Stimulated activated CD4-positive, alpha-beta T cell treated with anti-CD3 and anti-CD28 coated beads, Interleukin-12 subunit alpha, Interleukin-12 subunit beta, amount 100 ng/mL, for 4 hours (primary cell): ENCODE measurements at regions not wholly inside any gene's neighbourhood (a gene's known extent, or its start where the extent isn't known, plus 50 kb on each side); places are given as distances from the start of the nearest gene placed in this dataset.

Experiments
- DNase-seq: peaks from one replicate; pipeline ENCODE4 v3.0.0-alpha.2; 2020

DNA sequence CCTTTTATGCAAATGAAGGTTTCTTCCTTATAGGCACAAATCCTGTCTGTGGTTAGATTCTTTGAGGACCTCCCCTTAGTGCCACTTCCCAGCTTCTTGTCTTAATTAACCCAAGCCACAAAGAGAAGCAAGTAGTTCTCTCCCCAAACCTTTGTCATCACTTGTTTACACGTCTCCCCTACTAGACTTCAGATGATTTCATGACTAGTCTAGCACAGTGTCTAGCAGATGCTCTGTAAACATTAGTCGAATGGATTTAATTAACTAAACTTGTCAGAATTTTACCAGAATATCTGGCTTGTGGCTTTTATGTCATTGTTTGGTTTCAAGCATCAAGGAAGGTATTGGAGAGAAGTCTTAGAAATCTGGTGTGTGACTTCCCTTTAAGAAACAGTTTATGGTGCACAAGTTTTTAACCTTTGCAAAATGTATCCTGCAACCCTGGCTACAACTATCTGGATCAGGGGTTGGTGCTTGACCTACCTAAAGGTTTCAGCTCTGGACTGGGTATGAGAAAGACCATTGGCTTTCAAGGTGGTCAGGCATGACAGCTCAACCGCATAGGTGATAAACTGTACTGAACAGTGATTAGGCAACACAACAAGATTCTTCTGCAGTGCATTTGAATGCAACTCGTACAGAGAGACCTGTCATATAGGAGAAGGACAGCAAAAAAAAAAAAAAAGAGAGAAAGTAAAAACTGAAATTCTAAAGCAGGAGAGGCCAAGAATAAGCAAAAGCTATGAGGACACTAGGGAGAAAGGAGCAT is 93.2 kb upstream of the CCDC150 start:
- DNase-seq: no peak

DNA sequence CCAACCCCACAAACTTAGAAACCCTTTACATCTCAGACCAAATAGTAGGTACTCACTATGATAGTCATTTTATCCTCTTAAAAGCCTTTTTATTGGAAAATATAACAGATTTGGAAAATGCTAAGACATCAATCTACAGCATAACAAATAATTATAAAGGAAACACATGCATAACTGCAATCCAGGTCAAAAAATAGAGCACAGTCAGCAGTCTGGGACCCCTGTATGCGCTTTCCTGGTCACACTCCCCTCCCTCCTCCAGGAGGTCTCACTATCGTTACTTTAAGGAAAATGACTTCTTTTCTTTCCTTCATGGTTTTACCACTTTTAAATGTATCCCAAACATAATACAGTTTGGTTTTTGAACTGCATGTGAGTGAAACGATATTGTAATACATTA is 90.5 kb upstream of the CCDC150 start:
- DNase-seq: no peak

DNA sequence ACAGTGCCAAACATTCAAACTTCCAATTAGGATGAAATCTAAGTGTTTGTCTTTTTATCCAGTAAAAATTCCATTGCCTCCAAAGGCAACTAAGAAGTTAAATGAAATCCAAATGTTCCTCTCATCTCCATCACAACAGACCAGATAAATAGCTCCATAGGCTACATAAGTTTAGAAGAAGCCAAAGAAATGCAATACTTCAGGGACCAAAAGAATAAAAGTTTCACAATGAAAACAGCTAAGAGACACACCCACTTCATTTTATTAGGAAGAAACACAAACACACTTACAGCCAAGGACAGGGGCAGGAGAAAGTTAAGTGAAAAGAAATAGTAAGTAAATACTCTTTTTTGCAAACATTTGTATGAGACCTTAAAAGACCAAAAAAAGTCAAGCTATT is 88.5 kb upstream of the CCDC150 start:
- no peak for DNase-seq

- DNase-seq: no peak
Measured at GRCh38 chr2:196555161-196555560, 84.4 kb upstream of the CCDC150 start.

DNA sequence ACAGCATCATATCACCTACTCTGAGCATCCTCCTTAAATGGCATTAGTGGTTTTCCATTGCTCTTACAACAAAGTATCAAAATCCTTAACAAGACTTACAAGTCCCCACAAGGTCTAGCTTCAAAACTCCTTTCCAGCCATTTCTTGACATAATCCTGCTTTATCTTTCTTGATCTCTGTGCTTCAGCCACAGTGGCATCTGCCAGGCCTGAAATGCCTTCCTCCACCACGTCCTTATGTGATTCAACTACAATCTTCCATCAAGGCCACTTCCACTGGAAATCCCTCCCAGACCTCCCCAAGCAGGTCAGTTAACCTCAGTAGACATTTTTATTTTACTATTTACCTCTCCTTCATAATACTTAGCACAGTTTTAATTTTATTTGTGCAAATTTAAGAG is 83.8 kb upstream of the CCDC150 start:
- no peak for DNase-seq

- no peak for DNase-seq
Measured at GRCh38 chr2:196558497-196558896, 81.0 kb upstream of the CCDC150 start.

DNA sequence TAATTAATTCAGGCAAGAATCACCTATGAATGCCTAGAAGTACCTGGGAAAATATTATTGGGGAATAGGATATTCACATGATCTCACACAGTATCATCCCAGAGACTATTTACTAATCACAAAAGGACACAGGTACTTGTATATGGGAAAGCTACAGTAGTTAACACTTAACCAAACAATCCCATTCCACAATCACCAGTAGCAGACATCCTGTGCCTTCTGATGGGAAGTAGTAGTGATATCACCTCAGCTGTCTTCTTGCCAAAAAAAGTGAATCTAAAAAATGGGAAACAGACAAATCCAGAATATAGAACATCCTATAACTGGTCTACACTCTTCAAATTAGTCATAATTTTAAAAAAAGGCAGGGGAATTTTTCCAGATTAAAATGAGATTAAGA is 75.6 kb upstream of the CCDC150 start:
- no peak for DNase-seq

DNA sequence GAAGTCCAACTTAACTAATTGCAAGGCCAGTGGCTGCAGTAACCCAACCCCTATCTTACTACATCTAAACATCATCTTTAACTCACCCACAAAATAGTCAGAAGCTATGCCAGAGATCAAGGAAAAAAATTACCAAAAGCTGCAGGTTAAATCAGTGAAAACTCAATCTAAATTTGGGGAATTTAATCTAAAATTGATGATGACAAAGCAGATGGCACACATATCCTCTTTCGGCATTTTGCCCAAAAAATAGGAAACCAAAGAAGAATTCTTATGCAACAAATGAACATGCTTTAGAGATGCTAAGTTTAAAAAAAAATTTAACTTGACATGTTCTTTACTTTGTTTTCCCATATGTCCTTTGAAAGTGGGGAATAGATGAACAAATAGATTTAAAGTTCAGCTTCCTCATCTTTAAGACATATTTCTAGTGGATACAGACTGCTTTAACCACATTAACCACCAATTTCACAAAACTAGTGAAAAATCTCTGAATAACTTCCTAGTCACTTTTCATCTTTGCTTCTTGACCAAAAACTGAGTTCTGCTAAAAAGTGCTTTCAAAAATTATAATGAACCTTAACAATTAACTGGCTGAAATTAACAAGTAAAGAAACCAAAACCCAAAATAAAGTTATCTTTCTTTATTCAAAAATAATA is 74.3 kb upstream of the CCDC150 start:
- DNase-seq: no peak

- no peak for DNase-seq
Measured at GRCh38 chr2:196565982-196566381, 73.5 kb upstream of the CCDC150 start.

DNA sequence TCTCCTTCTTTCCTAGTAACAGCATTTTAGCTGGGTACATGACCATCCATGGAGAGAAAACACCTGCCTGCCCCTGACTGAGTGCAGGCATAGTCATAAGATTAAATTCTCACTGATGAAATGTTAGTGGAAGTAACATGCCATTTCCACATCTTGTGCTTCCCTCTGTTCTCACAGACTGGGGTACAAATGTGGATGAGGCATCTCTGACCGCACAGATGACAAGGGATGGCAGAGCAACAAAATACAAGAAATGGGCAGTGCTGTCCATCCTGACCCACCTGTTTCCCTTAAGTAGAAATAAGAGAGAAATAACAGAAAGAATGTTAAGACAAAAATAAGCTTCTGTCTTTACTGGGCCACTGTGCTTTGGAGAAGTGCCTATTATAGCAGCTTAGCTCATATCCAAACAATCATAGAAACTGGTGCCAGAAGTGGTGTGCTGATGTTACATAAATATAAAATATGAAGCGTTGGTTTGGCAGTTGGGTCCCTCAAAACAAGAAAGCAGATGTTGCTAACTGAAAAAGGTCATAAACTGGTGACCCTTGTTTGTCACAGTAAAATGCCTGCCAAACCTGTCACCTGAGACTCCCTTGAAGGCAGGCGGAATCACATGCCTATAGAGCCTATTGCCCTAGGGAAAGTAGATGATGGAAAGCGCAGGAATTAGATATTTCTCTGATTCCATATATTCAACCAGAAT is 72.4 kb upstream of the CCDC150 start:
- DNase-seq: no peak

DNA sequence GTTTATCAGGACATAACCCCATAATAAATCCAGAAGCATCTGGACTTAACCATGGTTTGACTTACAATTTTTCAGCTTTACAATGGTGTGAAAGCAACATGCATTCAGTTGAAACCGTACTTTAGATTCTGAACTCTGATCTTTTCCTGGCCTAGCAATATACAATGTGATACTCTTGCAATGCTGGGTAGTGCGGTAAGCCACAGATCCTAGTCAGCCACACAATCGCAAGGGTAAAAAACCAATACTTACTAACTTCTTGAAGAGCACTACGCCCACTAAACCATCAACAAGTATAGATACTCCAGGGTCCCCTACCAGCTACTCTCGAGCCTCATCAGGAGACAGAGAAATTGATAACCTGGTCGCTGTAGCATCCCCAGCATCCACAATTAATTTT is 71.0 kb upstream of the CCDC150 start:
- no peak for DNase-seq

GRCh38 chr2:196584903-196585302 is 54.6 kb upstream of the CCDC150 start:
- DNase-seq: no peak

DNA sequence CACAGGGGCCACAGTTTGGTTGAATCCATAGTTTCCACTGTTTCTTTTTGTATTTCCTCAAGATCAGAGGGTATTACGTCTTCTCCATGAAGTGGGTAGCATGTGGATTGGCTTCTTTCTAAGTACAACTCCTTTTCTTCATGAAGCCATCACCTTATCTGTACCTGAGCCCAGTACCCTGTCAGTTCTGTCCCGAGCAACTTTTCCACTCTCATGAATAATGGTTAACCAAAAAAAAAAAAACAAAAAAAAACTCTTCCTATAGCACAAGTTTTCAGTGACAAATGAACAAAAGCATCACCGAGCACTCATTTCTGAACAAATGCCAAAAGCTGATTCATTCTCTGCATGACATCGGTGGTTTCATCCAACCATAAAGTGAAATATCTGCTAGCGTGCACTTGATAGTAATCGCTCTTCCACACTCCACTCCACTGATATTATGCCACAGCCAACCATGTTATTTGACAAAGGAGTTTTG is 53.0 kb upstream of the CCDC150 start:
- no peak for DNase-seq

DNA sequence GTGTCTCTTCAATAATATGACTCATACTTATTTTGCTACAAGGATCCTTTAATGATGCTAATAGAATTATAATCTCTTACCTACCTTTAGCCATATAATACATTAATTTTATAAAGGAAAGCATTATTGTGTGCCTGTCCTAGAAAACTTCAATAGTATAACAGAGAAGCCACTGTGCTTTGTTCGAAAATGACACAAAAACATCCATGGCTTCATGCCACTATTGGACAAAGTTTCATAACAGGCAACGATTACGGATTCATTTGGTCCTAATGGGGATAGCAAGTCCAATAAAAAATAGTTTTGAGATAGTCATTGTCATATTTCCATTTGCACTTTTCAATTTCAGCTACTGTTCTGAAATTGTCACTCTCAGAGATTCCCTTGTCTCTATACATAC is 52.5 kb upstream of the CCDC150 start:
- no peak for DNase-seq

DNA sequence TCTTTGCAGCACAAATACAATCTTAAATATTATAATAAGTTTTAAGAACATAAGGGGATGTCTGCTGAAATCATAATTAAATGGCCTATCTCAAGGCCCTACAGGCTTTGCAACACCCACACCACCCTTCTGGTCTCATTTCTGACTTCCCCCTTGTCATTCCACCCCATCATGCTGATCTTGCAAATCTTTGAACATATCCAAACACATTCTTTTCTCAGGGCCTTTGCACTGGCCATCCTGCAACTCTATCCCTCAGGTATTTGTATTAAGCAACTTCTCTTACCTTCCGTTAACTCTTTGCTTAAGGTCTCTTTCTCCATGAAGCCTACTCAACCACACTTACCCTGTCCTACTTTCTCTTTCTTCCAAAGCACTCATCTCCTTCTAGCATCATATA is 51.8 kb upstream of the CCDC150 start:
- DNase-seq: no peak

DNA sequence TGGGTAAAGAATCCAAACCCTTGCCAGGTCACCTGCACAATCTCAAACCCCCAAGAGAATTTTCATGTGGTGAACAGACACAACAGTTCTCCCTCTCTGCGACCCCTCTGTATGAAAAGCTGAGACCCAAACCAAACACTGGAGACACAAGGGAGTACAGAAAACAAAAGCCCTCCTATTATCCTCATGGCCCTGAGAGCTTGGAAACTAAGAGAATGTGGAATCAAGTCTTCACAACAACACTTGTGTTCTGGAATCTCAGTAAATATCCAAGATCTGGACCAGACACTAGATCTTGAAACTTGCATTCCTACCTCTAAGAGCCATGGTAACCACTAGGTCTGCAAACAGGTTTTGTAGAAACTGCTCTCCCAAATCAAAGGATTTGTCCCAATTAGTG is 50.1 kb upstream of the CCDC150 start:
- no peak for DNase-seq
